GM19395 (cell line): ENCODE measurements at regions not wholly inside any gene's neighbourhood (a gene's known extent, or its start where the extent isn't known, plus 50 kb on each side); places are given as distances from the start of the nearest gene placed in this dataset.
"Not testable (repeated sequence)": the region's sequence is repeated elsewhere in the genome, so short reads cannot be mapped to it uniquely, and the experiment has no call there.

Experiments
- ATAC-seq: cut with Tn5 transposase; IDR thresholded peaks from one replicate; pipeline ENCODE4 v1.9.1; 2021; ENCODE audit warnings: mild to moderate bottlenecking, moderate library complexity; ENCODE audit not compliant: unreplicated experiment

GRCh38 chr2:153308466-153308865, 170.1 kb downstream of the RPRM start:
- no peak for ATAC-seq

- no peak for ATAC-seq
Measured at GRCh38 chr2:153307223-153307622, 171.3 kb downstream of the RPRM start.

GRCh38 chr2:153299809-153300208, 178.8 kb downstream of the RPRM start:
- no peak for ATAC-seq

- ATAC-seq, result no peak
Measured at GRCh38 chr2:153299217-153299616, 179.3 kb downstream of the RPRM start.

- no peak for ATAC-seq
Measured at GRCh38 chr2:153294199-153294786, 184.3 kb downstream of the RPRM start.

GRCh38 chr2:153291718-153292117, 186.8 kb downstream of the RPRM start:
- no peak for ATAC-seq

- peak; percentile 55 for ATAC-seq
Measured at GRCh38 chr2:153287109-153287801, 191.3 kb downstream of the RPRM start.

- ATAC-seq, result no peak
Measured at GRCh38 chr2:153268941-153269461, 209.6 kb downstream of the RPRM start.

GRCh38 chr2:153256876-153257275, 221.7 kb downstream of the RPRM start:
- ATAC-seq, result not testable (repeated sequence)

- not testable (repeated sequence) for ATAC-seq
Measured at GRCh38 chr2:153246636-153247035, 231.9 kb downstream of the RPRM start.

GRCh38 chr2:153235516-153235915, 243.0 kb downstream of the RPRM start:
- peak; percentile 86 for ATAC-seq

GRCh38 chr2:153232464-153232863, 246.1 kb downstream of the RPRM start:
- no peak for ATAC-seq

- no peak for ATAC-seq
Measured at GRCh38 chr2:153230977-153231376, 247.6 kb downstream of the RPRM start.

GRCh38 chr2:153228904-153229303, 249.7 kb downstream of the RPRM start:
- ATAC-seq, result no peak

GRCh38 chr2:153227981-153228380, 250.6 kb downstream of the RPRM start:
- no peak for ATAC-seq

GRCh38 chr2:153222231-153223165, 256.1 kb downstream of the RPRM start:
- ATAC-seq, result no peak

- no peak for ATAC-seq
Measured at GRCh38 chr2:153221506-153221905, 257.1 kb downstream of the RPRM start.

- ATAC-seq, result no peak
Measured at GRCh38 chr2:153221087-153221486, 257.5 kb downstream of the RPRM start.

- no peak for ATAC-seq
Measured at GRCh38 chr2:153218851-153219250, 259.7 kb downstream of the RPRM start.

GRCh38 chr2:153214337-153214736, 264.2 kb downstream of the RPRM start:
- no peak for ATAC-seq

GRCh38 chr2:153213022-153213421, 265.5 kb downstream of the RPRM start:
- no peak for ATAC-seq
